Esophagus muscularis mucosa (tissue), 3 donors: ENCODE measurements at regions not wholly inside any gene's neighbourhood (a gene's known extent, or its start where the extent isn't known, plus 50 kb on each side); places are given as distances from the start of the nearest gene placed in this dataset.

Experiments
- POLR2A ChIP-seq: fragments of 450-650 bp; IDR thresholded peaks from one replicate; pipeline ENCODE4 v1.6.1; 2017; ENCODE audit warnings: antibody characterized with exemption, moderate library complexity, mild to moderate bottlenecking, low read depth
- TF ChIP-seq, protein P1 (sequence below), 3 experiments: fragments of 200-600 bp in 2 of 3; fragments of 450-650 bp in 1 of 3; sonication (generic) in 2 of 3; IDR thresholded peaks; one replicate each; pipeline ENCODE4 v1.5.1; 2017 to 2019; ENCODE audit warnings: antibody characterized with exemption in 3 of 3, mild to moderate bottlenecking in 2 of 3, moderate library complexity in 1 of 3

DNA sequence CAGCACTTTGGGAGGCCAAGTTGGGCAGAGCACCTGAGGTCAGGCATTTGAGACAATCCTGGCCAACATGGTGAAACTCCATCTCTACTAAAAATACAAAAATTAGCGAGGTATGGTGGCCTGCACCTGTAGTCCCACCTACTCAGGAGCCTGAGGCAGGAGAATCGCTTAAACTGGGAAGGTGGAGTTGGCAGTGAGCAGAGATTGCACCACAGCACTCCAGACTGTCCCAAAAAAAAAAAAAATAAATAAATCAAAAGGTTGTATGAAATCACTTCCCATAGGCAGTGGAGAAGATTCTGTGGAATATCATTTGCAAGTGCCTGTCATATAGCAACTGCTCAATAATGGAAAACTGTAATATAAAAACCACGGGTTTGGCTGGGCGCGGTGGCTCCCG lies 65.1 kb upstream of the SERBP1 start:
- TF ChIP-seq POLR2A: no peak
- TF ChIP-seq, protein P1, sequence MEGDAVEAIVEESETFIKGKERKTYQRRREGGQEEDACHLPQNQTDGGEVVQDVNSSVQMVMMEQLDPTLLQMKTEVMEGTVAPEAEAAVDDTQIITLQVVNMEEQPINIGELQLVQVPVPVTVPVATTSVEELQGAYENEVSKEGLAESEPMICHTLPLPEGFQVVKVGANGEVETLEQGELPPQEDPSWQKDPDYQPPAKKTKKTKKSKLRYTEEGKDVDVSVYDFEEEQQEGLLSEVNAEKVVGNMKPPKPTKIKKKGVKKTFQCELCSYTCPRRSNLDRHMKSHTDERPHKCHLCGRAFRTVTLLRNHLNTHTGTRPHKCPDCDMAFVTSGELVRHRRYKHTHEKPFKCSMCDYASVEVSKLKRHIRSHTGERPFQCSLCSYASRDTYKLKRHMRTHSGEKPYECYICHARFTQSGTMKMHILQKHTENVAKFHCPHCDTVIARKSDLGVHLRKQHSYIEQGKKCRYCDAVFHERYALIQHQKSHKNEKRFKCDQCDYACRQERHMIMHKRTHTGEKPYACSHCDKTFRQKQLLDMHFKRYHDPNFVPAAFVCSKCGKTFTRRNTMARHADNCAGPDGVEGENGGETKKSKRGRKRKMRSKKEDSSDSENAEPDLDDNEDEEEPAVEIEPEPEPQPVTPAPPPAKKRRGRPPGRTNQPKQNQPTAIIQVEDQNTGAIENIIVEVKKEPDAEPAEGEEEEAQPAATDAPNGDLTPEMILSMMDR (IDR thresholded peaks at IDR 0.05): no peak
